ENCODE measurements at regions not wholly inside any gene's neighbourhood (a gene's known extent, or its start where the extent isn't known, plus 50 kb on each side); places are given as distances from the start of the nearest gene placed in this dataset.

DNA sequence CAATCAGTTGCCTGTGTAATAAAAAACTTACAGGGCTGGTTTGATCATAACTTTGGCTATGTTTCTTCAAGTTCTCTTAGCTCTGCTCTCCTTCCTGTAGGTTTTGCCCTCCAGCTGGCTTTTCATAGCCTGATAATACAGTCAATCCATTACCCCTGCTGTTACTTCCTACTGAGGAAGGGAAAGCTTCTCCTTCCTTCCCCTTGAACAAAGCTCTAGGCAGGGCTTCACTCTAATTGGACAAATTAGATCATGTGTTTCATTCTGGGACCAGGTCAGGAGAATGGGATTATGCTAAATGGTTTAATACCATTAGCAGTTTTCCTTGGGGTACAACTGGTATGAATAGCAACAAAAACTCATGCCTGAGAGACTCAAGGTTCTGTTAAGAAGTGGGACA is 106.8 kb upstream of the MCHR2 start:
- H3K4me3 ChIP-seq, result no peak overlapping the region
- no peaks in the 10 kb centered on the region for H3K4me1 ChIP-seq
- DNase-seq (ENCODE audit: low spot score in 2 of 2), result no peak
- no peaks in the 10 kb centered on the region for H3K36me3 ChIP-seq
- H3K9me3 ChIP-seq, result no peaks in the 10 kb centered on the region
- H3K27ac ChIP-seq, result no peak overlapping the region
- peaks cover 0 to 3% of the 10 kb centered on the region in 2 donors for H3K27me3 ChIP-seq
- no peak for TF ChIP-seq POLR2A (IDR thresholded peaks at IDR 0.05)
- TF ChIP-seq, protein P1, sequence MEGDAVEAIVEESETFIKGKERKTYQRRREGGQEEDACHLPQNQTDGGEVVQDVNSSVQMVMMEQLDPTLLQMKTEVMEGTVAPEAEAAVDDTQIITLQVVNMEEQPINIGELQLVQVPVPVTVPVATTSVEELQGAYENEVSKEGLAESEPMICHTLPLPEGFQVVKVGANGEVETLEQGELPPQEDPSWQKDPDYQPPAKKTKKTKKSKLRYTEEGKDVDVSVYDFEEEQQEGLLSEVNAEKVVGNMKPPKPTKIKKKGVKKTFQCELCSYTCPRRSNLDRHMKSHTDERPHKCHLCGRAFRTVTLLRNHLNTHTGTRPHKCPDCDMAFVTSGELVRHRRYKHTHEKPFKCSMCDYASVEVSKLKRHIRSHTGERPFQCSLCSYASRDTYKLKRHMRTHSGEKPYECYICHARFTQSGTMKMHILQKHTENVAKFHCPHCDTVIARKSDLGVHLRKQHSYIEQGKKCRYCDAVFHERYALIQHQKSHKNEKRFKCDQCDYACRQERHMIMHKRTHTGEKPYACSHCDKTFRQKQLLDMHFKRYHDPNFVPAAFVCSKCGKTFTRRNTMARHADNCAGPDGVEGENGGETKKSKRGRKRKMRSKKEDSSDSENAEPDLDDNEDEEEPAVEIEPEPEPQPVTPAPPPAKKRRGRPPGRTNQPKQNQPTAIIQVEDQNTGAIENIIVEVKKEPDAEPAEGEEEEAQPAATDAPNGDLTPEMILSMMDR (IDR thresholded peaks at IDR 0.05), result no peak
- no peak for TF ChIP-seq EP300 (IDR thresholded peaks at IDR 0.05)

DNA sequence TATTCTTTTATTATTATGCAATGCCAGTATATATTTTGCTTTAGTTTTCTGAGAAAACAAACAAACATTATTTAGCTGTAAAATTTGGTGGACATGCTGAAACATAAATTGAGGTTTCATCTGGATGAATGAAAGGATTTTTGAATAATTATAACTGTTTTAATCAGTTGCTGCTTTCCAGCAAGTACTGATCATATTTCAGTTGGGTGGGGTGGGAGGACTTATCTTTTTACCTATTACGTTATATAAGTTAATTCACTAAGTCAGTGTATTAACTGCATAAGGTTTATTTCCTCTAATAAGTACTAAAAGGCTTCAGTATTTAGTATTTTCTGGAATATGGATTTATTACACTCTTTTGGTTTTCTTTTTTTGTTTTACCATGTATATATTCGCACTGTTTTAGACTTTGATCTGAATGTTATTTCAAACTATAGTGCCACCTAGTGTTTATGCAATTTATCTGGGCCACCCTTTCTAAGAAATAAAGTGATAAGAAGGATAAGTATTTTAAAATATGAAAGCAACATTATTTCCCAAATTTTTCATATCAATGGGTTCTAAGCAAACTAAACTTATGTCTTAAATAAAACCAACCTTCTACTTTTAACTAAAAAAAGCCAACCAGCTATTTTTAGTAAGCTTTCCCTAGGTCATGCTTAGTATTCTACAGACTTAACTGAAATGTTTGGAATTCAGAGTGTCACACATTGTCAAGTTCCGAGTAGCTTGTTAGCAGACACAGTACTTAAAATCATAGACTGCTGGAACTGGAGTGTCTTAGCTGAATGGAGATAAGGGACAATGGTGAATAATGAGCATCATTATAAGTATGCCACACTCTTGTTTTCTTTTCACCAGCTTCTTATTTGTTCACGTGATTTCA is 105.4 kb upstream of the MCHR2 start:
- H3K4me3 ChIP-seq, result no peak overlapping the region
- H3K27me3 ChIP-seq, result peaks cover 0 to 3% of the 10 kb centered on the region in 2 donors
- H3K9me3 ChIP-seq, result no peaks in the 10 kb centered on the region
- TF ChIP-seq, protein P1 (IDR thresholded peaks at IDR 0.05), result peak in 4 of 5 experiments; percentile 36 to 46 (median 42)
- no peak for TF ChIP-seq EP300 (IDR thresholded peaks at IDR 0.05)
- TF ChIP-seq POLR2A (IDR thresholded peaks at IDR 0.05), result no peak
- H3K27ac ChIP-seq, result no peak overlapping the region
- WGBS, 2 donors, result 34 to 44% methylated on average over 4 of the region's 4 CpGs
- no peaks in the 10 kb centered on the region for H3K36me3 ChIP-seq
- no peaks in the 10 kb centered on the region for H3K4me1 ChIP-seq
- DNase-seq (ENCODE audit: low spot score in 2 of 2), result no peak

DNA sequence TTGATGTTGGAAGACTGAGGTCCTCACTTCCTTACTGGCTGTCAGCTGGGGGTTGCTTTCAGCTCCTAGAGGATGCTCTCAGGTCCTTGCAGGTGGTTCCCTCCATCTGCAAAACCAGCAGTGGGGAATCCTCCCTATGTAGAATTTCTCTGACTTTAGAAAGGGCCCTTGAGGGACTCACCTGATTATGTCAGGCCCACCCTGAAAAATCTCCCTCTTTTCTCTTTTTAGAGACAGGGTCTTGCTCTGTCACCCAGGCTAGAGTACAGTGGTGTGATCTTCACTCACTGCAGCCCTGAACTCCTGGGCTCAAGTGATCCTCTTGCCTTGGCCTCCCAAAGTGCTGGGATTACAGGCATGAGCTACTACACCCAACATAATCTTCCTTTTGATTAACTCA is 102.9 kb upstream of the MCHR2 start:
- Histone ChIP-seq H3K36me3 (no peaks in the 10 kb centered on the region), H3K27ac (no peak overlapping the region), H3K4me1 (no peaks in the 10 kb centered on the region), H3K9me3 (no peaks in the 10 kb centered on the region), H3K27me3 (no peaks in the 10 kb centered on the region), H3K4me3 (no peak overlapping the region)
- DNase-seq (ENCODE audit: low spot score in 2 of 2), result no peak
- TF ChIP-seq, protein P1 (IDR thresholded peaks at IDR 0.05), result no peak
- TF ChIP-seq POLR2A (IDR thresholded peaks at IDR 0.05) (no peak), EP300 (IDR thresholded peaks at IDR 0.05) (no peak)

DNA sequence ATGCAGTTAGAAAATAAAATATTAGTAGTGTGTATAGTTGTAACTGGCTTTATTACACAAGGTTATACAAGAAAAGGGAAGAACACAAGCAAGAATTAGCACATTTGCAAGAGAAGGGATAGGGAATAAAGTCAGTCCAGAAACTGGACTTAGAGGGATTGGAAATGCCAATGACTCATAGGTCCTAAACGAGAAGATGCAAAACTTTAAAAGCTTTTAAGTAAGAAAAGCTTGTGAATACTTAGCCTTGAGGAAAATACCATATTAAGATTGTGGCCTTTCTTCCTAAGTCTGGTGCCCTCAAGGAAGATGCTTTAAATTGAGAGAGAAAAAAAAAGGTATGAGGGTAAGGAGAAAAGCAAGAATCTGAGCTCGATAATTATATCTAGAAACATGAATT is 102.3 kb upstream of the MCHR2 start:
- Histone ChIP-seq H3K27ac (no peak overlapping the region), H3K27me3 (no peaks in the 10 kb centered on the region), H3K36me3 (no peaks in the 10 kb centered on the region), H3K4me3 (no peak overlapping the region), H3K4me1 (no peaks in the 10 kb centered on the region), H3K9me3 (no peaks in the 10 kb centered on the region)
- DNase-seq (ENCODE audit: low spot score in 2 of 2), result no peak
- WGBS, 2 donors, result 59 to 67% methylated on average over 2 of the region's 2 CpGs
- TF ChIP-seq EP300 (IDR thresholded peaks at IDR 0.05), result no peak
- no peak for TF ChIP-seq POLR2A (IDR thresholded peaks at IDR 0.05)
- TF ChIP-seq, protein P1 (IDR thresholded peaks at IDR 0.05), result no peak

DNA sequence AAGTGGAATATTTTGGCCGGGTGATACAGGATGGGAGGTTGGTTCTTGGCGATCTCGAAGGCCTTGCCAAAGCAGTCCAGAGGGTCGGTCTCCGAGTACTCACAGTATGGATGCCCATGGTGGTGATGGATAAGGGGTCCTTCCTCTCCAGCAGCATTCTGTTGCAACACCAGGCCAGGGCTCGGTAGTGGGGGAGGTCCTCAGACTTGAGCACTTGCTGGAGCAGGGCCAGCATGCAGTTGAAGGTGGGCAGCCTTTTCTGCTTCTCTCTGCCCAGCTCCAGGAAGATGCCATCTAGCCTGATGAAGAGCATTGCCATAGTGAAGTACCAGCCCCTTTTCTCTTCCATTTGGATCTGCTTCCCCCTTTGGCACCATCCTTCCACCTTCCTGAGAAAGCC is 99.4 kb upstream of the MCHR2 start:
- Histone ChIP-seq H3K9me3 (no peaks in the 10 kb centered on the region), H3K36me3 (no peaks in the 10 kb centered on the region), H3K4me3 (no peak overlapping the region), H3K27me3 (no peaks in the 10 kb centered on the region), H3K4me1 (no peaks in the 10 kb centered on the region), H3K27ac (no peak overlapping the region)
- WGBS, 2 donors, result 93 to 96% methylated on average over 4 to 5 of the region's 6 CpGs
- DNase-seq (ENCODE audit: low spot score in 2 of 2), result no peak
- TF ChIP-seq, protein P1 (IDR thresholded peaks at IDR 0.05), result no peak
- no peak for TF ChIP-seq EP300 (IDR thresholded peaks at IDR 0.05)
- no peak for TF ChIP-seq POLR2A (IDR thresholded peaks at IDR 0.05)

All from tibial nerve (tissue), 4 donors.